ENCODE measurements at regions not wholly inside any gene's neighbourhood (a gene's known extent, or its start where the extent isn't known, plus 50 kb on each side); places are given as distances from the start of the nearest gene placed in this dataset.

GRCh38 chr5:24053737-24054136 is 546.3 kb downstream of the PRDM9 start:
- no peak for DNase-seq (ENCODE audit: low read depth in 1 of 2, low spot score in 1 of 2)
- TF ChIP-seq GABPA (IDR thresholded peaks at IDR 0.05; ENCODE audit: low read depth) (no peak), SPI1 (IDR thresholded peaks at IDR 0.05; ENCODE audit: borderline replicate concordance, low read depth) (no peak), POLR2AphosphoS5 (IDR thresholded peaks at IDR 0.05; ENCODE audit: low read depth) (no peak)
- TF ChIP-seq, protein P1, sequence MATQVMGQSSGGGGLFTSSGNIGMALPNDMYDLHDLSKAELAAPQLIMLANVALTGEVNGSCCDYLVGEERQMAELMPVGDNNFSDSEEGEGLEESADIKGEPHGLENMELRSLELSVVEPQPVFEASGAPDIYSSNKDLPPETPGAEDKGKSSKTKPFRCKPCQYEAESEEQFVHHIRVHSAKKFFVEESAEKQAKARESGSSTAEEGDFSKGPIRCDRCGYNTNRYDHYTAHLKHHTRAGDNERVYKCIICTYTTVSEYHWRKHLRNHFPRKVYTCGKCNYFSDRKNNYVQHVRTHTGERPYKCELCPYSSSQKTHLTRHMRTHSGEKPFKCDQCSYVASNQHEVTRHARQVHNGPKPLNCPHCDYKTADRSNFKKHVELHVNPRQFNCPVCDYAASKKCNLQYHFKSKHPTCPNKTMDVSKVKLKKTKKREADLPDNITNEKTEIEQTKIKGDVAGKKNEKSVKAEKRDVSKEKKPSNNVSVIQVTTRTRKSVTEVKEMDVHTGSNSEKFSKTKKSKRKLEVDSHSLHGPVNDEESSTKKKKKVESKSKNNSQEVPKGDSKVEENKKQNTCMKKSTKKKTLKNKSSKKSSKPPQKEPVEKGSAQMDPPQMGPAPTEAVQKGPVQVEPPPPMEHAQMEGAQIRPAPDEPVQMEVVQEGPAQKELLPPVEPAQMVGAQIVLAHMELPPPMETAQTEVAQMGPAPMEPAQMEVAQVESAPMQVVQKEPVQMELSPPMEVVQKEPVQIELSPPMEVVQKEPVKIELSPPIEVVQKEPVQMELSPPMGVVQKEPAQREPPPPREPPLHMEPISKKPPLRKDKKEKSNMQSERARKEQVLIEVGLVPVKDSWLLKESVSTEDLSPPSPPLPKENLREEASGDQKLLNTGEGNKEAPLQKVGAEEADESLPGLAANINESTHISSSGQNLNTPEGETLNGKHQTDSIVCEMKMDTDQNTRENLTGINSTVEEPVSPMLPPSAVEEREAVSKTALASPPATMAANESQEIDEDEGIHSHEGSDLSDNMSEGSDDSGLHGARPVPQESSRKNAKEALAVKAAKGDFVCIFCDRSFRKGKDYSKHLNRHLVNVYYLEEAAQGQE (IDR thresholded peaks at IDR 0.05; ENCODE audit: insufficient replicate concordance, low read depth), result no peak
- TF ChIP-seq, protein P2, sequence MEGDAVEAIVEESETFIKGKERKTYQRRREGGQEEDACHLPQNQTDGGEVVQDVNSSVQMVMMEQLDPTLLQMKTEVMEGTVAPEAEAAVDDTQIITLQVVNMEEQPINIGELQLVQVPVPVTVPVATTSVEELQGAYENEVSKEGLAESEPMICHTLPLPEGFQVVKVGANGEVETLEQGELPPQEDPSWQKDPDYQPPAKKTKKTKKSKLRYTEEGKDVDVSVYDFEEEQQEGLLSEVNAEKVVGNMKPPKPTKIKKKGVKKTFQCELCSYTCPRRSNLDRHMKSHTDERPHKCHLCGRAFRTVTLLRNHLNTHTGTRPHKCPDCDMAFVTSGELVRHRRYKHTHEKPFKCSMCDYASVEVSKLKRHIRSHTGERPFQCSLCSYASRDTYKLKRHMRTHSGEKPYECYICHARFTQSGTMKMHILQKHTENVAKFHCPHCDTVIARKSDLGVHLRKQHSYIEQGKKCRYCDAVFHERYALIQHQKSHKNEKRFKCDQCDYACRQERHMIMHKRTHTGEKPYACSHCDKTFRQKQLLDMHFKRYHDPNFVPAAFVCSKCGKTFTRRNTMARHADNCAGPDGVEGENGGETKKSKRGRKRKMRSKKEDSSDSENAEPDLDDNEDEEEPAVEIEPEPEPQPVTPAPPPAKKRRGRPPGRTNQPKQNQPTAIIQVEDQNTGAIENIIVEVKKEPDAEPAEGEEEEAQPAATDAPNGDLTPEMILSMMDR (IDR thresholded peaks at IDR 0.05; ENCODE audit: insufficient read depth, low read length), result no peak
- Histone ChIP-seq H3K4me3 (replicated peaks; ENCODE audit: insufficient read depth, low read length) (no peak overlapping the region), H3K27ac (replicated peaks) (no peak overlapping the region), H3K27me3 (ENCODE audit: insufficient read depth, poor library complexity, severe bottlenecking) (no peaks in the 10 kb centered on the region)

DNA sequence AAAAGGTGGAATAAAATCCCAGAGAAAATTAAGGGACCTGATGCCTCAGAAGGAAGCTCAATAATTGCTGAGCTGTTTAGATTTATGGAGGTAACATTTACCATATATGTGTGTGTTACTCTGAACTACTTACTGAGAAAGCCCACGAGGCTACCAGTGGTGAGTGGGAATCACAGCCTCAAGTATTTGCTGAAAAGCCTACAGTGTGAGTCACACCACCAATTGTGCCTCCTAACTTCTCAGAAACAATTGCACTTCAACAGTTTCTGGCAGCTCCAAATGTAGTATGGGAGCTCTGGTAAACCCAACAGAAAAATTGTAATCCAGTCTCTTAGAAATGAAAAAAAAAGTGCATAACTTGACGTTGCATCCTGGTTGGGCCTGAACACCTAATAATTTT is 551.6 kb downstream of the PRDM9 start:
- no peak for DNase-seq (ENCODE audit: low read depth in 1 of 2, low spot score in 1 of 2)
- H3K4me3 ChIP-seq (replicated peaks; ENCODE audit: insufficient read depth, low read length), result no peak overlapping the region
- H3K27ac ChIP-seq (replicated peaks), result no peak overlapping the region
- TF ChIP-seq, protein P2 (IDR thresholded peaks at IDR 0.05; ENCODE audit: insufficient read depth, low read length), result no peak
- TF ChIP-seq POLR2AphosphoS5 (IDR thresholded peaks at IDR 0.05; ENCODE audit: low read depth) (no peak), GABPA (IDR thresholded peaks at IDR 0.05; ENCODE audit: low read depth) (no peak), SPI1 (IDR thresholded peaks at IDR 0.05; ENCODE audit: borderline replicate concordance, low read depth) (no peak)
- TF ChIP-seq, protein P1 (IDR thresholded peaks at IDR 0.05; ENCODE audit: insufficient replicate concordance, low read depth), result no peak
- no peaks in the 10 kb centered on the region for H3K27me3 ChIP-seq (ENCODE audit: insufficient read depth, poor library complexity, severe bottlenecking)

- TF ChIP-seq POLR2AphosphoS5 (IDR thresholded peaks at IDR 0.05; ENCODE audit: low read depth) (no peak), SPI1 (IDR thresholded peaks at IDR 0.05; ENCODE audit: borderline replicate concordance, low read depth) (no peak), GABPA (IDR thresholded peaks at IDR 0.05; ENCODE audit: low read depth) (no peak)
- TF ChIP-seq, protein P2 (IDR thresholded peaks at IDR 0.05; ENCODE audit: insufficient read depth, low read length), result no peak
- TF ChIP-seq, protein P1 (IDR thresholded peaks at IDR 0.05; ENCODE audit: insufficient replicate concordance, low read depth), result no peak
- Histone ChIP-seq H3K4me3 (replicated peaks; ENCODE audit: insufficient read depth, low read length) (no peak overlapping the region), H3K27ac (replicated peaks) (no peak overlapping the region), H3K27me3 (ENCODE audit: insufficient read depth, poor library complexity, severe bottlenecking) (no peaks in the 10 kb centered on the region)
- no peak for DNase-seq (ENCODE audit: low read depth in 1 of 2, low spot score in 1 of 2)
Observed at GRCh38 chr5:24059716-24060115, 552.3 kb downstream of the PRDM9 start.

Measured in HL-60 (cell line).